GM19043 (cell line): ENCODE measurements at regions not wholly inside any gene's neighbourhood (a gene's known extent, or its start where the extent isn't known, plus 50 kb on each side); places are given as distances from the start of the nearest gene placed in this dataset.
A peak's percentile ranks its signal among the peaks of the same experiment; 100 is the strongest.

ENCODE experiments used
- ATAC-seq: cut with Tn5 transposase; IDR thresholded peaks from one replicate; pipeline ENCODE4 v1.9.1; 2021; ENCODE audit warnings: low read depth; ENCODE audit not compliant: unreplicated experiment

- no peak for ATAC-seq
Observed at GRCh38 chr21:36532769-36533467, 53.0 kb upstream of the CLDN14 start.

DNA sequence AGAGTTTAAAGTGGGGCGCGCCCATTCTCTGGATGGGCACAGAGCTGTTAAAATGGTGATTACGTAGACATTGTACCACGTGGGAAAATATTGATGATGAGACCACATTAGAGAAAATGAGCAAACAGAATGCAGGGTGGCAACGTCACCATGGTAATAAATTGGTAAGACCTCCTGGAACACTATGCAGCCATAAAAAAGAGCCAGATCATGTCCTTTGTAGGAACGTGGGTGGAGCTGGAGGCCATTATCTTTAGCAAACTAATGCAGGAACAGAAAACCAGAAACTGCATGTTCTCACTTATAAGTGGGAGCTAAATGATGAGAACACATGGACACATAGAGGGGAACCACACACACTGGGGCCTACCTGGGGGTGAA, 53.5 kb upstream of the CLDN14 start:
- no peak for ATAC-seq

DNA sequence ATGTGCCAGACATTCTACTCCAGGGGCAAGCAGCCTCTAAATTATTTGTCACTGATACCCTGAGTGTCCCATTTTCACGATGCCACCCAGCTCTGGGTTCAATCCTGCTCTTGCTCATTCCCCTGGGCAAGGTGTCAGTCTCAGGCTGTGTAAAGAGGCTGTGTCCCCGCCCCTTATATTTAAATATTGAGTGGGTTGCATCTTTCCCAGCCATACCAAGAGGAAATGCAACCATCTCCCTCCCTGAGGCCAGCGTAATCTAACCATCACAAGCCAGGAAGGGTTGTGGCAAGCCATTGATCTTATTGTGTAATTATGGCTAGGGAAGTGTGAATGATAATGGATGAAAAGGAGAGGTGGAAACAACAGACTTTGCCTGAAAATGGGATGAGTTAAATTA, 54.7 kb upstream of the CLDN14 start:
- no peak for ATAC-seq

DNA sequence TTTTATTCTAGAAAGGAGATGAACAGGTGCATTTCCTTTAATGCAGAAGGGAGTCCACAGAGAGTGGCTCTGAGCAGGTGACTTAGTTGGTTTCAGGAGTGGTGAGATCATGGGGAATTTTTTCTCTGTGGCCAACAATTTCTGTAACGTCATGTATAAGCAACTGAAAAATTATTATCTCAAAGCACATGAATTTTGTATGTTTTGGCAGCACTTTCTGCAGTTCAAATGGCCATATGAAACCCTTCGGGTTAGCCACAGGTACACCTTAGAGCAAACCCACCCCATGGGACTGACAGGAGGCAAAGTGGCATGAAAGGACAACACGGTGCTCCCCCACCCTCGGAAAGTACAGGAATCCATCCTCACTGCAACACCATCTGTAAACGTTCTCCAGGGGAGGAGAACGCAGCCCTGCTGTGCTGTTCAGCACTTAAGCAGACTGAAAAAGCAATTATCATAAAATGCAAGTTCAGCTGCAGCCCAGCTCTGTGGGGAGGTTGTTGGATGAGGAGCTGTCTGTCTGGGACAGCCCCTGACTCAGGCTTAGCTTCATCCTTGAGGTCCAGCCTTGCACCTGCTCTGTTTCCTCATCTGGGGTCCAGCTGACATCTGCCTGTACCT, 55.8 kb upstream of the CLDN14 start:
- ATAC-seq = peak; percentile 60

DNA sequence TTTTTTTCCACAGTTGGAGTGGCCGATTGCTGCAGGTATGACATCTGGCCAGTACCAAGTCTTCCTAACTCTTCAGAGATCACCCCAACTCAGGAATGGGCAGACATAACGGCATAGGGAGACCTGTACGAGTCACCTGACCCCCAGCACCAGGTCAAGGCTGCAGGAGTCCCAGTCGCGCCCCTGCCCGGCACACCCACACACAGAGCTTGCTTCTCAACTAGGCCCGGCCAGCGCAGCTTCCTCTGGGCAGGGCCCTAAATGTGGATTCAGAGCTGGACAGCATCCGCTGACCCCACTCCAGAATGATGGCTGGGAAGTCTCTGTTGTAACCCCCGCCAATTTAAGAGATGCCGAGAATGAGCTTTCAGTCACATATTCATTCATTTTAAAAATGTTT, 58.8 kb upstream of the CLDN14 start:
- ATAC-seq = no peak

GRCh38 chr21:36539434-36540150, 59.7 kb upstream of the CLDN14 start:
- no peak for ATAC-seq

DNA sequence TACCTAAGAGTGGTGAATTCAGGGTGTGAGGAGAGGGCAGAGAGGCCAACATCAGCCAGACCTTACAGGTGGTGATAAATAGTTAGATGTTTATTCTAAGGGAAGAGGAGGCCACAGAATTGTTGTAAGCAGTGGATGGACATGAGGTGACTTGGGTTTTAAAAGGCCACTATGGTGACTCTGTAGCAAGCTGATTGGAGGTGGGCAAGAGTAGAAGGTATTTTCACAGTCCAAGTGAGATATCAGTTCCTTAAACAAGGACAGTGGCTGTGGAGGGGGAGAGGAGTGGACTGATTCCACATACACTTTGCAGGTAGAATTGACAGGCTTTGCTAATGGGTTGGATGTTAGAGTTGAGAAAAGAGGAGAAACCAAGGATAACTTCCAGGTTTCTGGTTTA, 60.8 kb upstream of the CLDN14 start:
- ATAC-seq = no peak

- ATAC-seq = no peak
Observed at GRCh38 chr21:36541721-36542139, 61.8 kb upstream of the CLDN14 start.

DNA sequence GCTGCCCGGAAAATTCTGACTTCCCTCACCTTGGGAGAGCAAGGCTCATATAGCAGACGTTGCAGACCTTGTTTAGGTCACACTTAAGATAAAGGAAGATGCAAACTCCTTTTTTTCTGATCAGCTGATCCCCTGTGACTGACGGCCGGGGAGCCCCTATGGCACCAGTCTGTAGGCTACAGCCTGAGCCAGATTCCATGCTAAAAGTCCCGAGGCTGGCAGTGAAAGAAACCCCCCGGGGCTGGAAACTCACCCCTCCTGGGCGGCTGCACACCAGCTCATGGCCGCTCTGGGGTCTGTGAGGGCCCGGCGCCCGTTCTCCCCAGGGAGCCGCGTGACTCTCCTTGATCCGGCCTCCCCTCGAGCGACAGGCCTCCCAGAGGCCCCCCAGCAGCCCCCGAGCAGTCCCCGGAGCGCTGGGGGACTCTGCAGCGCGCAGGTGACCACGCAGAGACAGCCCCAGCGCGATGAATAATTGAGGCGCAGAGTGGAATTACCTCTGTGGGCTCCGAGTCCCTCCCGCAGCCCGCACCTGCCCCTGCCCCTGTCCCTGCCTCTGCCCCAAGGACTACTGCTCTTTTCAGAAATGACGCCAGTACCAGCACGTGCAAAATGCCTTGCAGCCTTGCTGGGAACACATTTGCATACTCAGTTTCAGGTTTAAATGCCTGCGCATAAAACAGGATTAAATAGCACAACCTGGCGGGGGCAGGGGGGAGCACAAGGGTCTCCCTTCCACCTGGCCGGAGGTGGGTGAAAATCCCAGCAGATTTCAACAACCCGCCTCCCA, 62.6 kb upstream of the CLDN14 start:
- no peak for ATAC-seq

DNA sequence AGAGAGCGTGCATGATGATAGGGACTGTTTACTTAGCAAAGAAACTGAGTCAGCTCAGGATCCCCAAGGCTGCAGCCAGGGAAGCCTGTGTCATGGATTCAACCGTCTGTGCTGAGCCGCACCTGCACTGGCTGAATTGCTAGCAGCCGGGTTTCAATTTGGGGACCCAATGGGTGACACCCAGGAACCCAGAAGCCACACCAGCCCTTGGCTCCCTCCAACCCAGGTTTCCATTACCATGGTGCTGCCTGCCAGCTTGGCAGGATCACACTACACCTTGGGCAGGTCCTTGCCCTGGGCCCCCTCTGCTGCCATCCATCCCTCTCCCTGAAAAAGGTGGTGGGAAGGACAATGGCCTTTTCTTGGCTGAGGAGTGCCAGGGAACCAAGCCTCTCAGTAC, 64.0 kb upstream of the CLDN14 start:
- ATAC-seq = no peak

DNA sequence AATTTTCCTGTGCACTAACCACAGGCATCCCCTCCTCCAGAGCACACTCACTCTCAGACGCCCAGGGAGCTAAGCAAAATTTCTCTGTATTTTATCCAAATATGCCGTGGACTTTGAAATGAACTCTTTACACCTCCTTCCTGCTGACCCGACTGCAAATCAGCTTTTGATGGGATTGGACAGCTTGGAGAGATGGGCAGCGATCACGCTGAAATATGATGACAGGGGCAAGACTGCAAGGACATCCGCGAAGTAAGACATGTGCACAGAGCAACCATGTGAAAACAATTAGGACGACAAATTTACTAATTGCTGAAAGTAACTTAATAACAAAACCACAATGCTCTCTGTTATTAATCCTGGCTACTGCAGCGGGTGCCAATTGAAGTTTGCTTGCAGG, 64.6 kb upstream of the CLDN14 start:
- ATAC-seq = no peak

GRCh38 chr21:36545776-36546511, 66.0 kb upstream of the CLDN14 start:
- ATAC-seq = no peak

GRCh38 chr21:36547464-36547863, 67.5 kb upstream of the CLDN14 start:
- no peak for ATAC-seq

DNA sequence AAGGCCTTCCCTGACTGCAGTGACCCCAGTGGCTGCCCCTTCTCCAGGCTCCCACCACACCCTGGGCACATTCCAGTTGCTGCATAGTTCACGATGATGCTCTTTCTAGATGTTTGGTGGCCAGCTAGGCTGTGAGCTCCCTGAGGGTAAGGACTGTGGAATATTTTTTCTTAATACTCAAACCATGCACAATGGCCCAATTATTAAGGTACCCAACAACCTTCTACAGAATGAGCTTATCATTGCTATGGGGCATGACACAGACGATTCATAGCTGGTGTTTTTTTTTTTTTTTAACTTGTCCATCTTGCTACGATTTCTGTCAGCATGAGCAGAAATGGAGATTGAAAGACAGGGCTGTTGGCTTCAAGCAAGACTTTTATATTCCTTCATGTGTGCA, 68.9 kb upstream of the CLDN14 start:
- no peak for ATAC-seq

GRCh38 chr21:36549470-36549869, 69.5 kb upstream of the CLDN14 start:
- no peak for ATAC-seq

- no peak for ATAC-seq
Observed at GRCh38 chr21:36550761-36551160, 70.8 kb upstream of the CLDN14 start.

DNA sequence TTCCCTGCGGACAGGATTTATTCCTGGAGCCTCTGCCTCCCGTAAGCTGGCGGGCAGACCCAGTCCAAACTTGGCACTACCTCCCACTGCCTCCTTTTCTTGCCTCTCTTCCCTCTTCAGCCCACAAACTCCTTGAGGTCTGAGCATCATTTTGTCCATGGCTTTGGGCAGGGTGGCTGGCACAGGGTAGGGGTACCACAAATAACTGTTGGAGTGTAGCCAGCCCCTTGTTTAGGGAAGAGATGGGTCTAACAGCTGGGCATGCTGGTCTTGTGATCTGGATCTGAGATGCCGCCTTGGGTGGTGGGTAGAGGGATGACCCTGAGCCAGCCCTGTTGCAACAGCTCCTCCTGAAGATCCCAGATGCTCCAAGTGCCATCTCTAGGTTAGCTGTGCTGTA, 71.4 kb upstream of the CLDN14 start:
- ATAC-seq = no peak

- ATAC-seq = no peak
Observed at GRCh38 chr21:36551731-36552433, 72.0 kb upstream of the CLDN14 start.

GRCh38 chr21:36552434-36552785, 72.5 kb upstream of the CLDN14 start:
- no peak for ATAC-seq

DNA sequence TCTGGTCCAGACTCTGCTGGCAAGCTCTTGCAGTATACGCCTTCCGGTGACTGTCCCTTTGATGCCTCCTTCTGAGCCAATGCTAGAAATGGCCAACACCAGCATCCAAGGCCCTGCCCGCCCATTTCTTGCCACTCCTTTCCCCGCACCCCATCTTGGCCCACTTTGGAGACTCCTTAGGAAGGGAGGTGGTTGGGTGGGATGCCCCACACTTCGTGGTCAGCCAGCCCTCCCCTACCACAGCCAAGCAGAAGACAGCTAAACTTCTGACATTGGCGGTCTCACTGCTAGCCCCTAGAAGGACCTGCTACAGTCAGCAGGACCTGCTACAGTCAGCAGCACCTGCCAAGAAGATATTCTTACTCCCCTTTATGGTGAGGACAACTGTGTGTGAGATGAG, 73.5 kb upstream of the CLDN14 start:
- no peak for ATAC-seq
